Endothelial cell of umbilical vein (primary cell): ENCODE measurements at regions not wholly inside any gene's neighbourhood (a gene's known extent, or its start where the extent isn't known, plus 50 kb on each side); places are given as distances from the start of the nearest gene placed in this dataset.

ENCODE experiments used
- EZH2 ChIP-seq: IDR thresholded peaks from 2 replicates; pipeline ENCODE4 v1.6.1; 2012; ENCODE audit warnings: borderline replicate concordance, low read depth, mild to moderate bottlenecking, moderate library complexity, low read length, inconsistent platforms; ENCODE audit not compliant: severe bottlenecking
- FOS ChIP-seq: IDR thresholded peaks from 2 replicates; pipeline ENCODE4 v1.6.1; 2011; ENCODE audit warnings: mild to moderate bottlenecking, low read length, moderate library complexity, borderline replicate concordance; ENCODE audit not compliant: insufficient read depth
- JUN ChIP-seq: IDR thresholded peaks from 2 replicates; pipeline ENCODE4 v1.6.1; 2011; ENCODE audit warnings: borderline replicate concordance, low read depth; ENCODE audit not compliant: insufficient read length, insufficient read depth
- POLR2A ChIP-seq: IDR thresholded peaks from 2 replicates; pipeline ENCODE4 v1.6.1; 2012; ENCODE audit warnings: low read depth, mild to moderate bottlenecking, control low read depth, low read length
- POLR2AphosphoS5 ChIP-seq: IDR thresholded peaks from 2 replicates; pipeline ENCODE4 v1.6.1; 2012; ENCODE audit warnings: low read depth, mild to moderate bottlenecking, control low read depth, low read length, moderate library complexity; ENCODE audit not compliant: insufficient read depth
- TF ChIP-seq, protein P1 (sequence below), 2 donors: IDR thresholded peaks; 1 replicate in 1 of 2; 2 replicates in 1 of 2; pipeline ENCODE4 v1.5.1; 2011; ENCODE audit warnings: low read length in 2 of 2, mild to moderate bottlenecking in 2 of 2, moderate library complexity in 2 of 2, control low read depth in 1 of 2, inconsistent platforms in 1 of 2, low read depth in 1 of 2; ENCODE audit not compliant: insufficient read depth in 1 of 2; ENCODE audit errors: extremely low read depth in 1 of 2

DNA sequence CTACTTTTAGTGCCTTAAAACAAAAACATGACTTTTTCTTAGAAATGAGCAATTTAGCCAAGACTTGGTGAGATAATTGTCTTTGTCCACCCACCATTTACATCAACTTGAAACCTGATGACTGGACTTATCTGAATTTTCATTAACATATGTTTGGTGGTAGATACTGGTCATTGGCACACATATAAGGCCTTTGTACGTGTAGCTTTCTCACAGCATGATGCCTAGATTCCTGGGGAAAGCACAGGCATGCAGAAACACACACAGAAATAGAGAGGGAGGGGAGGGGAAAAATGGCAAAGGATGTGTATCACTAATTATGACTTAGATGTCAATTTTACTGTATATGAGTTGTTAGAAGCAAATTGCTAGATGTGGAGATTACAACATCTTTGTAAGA is 488.4 kb downstream of the NXPH1 start:
- TF ChIP-seq, protein P1, sequence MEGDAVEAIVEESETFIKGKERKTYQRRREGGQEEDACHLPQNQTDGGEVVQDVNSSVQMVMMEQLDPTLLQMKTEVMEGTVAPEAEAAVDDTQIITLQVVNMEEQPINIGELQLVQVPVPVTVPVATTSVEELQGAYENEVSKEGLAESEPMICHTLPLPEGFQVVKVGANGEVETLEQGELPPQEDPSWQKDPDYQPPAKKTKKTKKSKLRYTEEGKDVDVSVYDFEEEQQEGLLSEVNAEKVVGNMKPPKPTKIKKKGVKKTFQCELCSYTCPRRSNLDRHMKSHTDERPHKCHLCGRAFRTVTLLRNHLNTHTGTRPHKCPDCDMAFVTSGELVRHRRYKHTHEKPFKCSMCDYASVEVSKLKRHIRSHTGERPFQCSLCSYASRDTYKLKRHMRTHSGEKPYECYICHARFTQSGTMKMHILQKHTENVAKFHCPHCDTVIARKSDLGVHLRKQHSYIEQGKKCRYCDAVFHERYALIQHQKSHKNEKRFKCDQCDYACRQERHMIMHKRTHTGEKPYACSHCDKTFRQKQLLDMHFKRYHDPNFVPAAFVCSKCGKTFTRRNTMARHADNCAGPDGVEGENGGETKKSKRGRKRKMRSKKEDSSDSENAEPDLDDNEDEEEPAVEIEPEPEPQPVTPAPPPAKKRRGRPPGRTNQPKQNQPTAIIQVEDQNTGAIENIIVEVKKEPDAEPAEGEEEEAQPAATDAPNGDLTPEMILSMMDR (IDR thresholded peaks at IDR 0.05; ENCODE audit: extremely low read depth in 1 of 2, insufficient read depth in 1 of 2, low read depth in 1 of 2, low read length in 2 of 2): no peak
- TF ChIP-seq FOS: no peak
- TF ChIP-seq EZH2: no peak
- no peak for TF ChIP-seq POLR2A
- TF ChIP-seq JUN: no peak
- TF ChIP-seq POLR2AphosphoS5: no peak
